Fibroblast of villous mesenchyme (primary cell): ENCODE measurements at regions not wholly inside any gene's neighbourhood (a gene's known extent, or its start where the extent isn't known, plus 50 kb on each side); places are given as distances from the start of the nearest gene placed in this dataset.
"Not testable (repeated sequence)": the region's sequence is repeated elsewhere in the genome, so short reads cannot be mapped to it uniquely, and the experiment has no call there.

Experiments used
- DNase-seq: peaks from one replicate; pipeline ENCODE4 v3.0.0-alpha.2; 2010; ENCODE audit warnings: low read depth
- H3K4me3 ChIP-seq: 2 replicates; pipeline ENCODE4 v1.5.1; 2011; ENCODE audit warnings: low read depth, mild to moderate bottlenecking, low read length
- CTCF ChIP-seq: IDR thresholded peaks from 2 replicates; pipeline ENCODE4 v1.5.1; 2012; ENCODE audit warnings: low read depth, mild to moderate bottlenecking, low read length; ENCODE audit not compliant: insufficient read depth

- no peak for DNase-seq
- H3K4me3 ChIP-seq = no peak overlapping the region
- no peak for TF ChIP-seq CTCF
Observed at GRCh38 chr2:3105814-3106569, 271.6 kb downstream of the EIPR1 start.

GRCh38 chr2:3104958-3105813 is 272.4 kb downstream of the EIPR1 start:
- H3K4me3 ChIP-seq, DNase-seq: not testable (repeated sequence)

- DNase-seq = no peak
- TF ChIP-seq CTCF = no peak
- no peak overlapping the region for H3K4me3 ChIP-seq
Observed at GRCh38 chr2:3104261-3104660, 273.4 kb downstream of the EIPR1 start.

GRCh38 chr2:3102922-3103569 is 274.6 kb downstream of the EIPR1 start:
- H3K4me3 ChIP-seq = no peak overlapping the region
- TF ChIP-seq CTCF = no peak
- no peak for DNase-seq

GRCh38 chr2:3102081-3102921 is 275.3 kb downstream of the EIPR1 start:
- TF ChIP-seq CTCF = no peak
- H3K4me3 ChIP-seq = no peak overlapping the region
- DNase-seq = no peak

- DNase-seq = no peak
- no peak overlapping the region for H3K4me3 ChIP-seq
- TF ChIP-seq CTCF = peak; percentile 11
Observed at GRCh38 chr2:3101016-3101942, 276.3 kb downstream of the EIPR1 start.
